DND-41 (cell line): ENCODE measurements at regions not wholly inside any gene's neighbourhood (a gene's known extent, or its start where the extent isn't known, plus 50 kb on each side); places are given as distances from the start of the nearest gene placed in this dataset.

Experiments
- ATAC-seq: fragments of 200-7000 bp; cut with Tn5 transposase; 3 replicates; pipeline ENCODE4 v1.9.1; 2021; ENCODE audit warnings: low read depth; ENCODE audit not compliant: insufficient read depth
- DNase-seq: peaks from one replicate; pipeline ENCODE4 v3.0.0-alpha.2; 2020
- H2AFZ ChIP-seq: 2 replicates; pipeline ENCODE4 v1.6.0; 2012; ENCODE audit warnings: low read depth, low read length
- H3K27ac ChIP-seq: 2 replicates; pipeline ENCODE4 v1.5.1; 2012; ENCODE audit warnings: low read length, inconsistent platforms
- H3K27me3 ChIP-seq: fragments of 200-600 bp; sonication (generic); 2 replicates; pipeline ENCODE4 v1.6.0; 2012; ENCODE audit warnings: low read length, mild to moderate bottlenecking, inconsistent platforms; ENCODE audit not compliant: insufficient read depth, poor library complexity
- H3K36me3 ChIP-seq: 2 replicates; pipeline ENCODE4 v1.5.1; 2012; ENCODE audit warnings: low read length, inconsistent platforms; ENCODE audit not compliant: insufficient read depth
- H3K4me1 ChIP-seq: 2 replicates; pipeline ENCODE4 v1.5.1; 2012; ENCODE audit warnings: mild to moderate bottlenecking, low read length; ENCODE audit not compliant: insufficient read depth
- H3K4me2 ChIP-seq: 2 replicates; pipeline ENCODE4 v1.6.0; 2012; ENCODE audit warnings: mild to moderate bottlenecking, moderate library complexity, low read length, inconsistent platforms; ENCODE audit not compliant: insufficient read depth
- H3K4me3 ChIP-seq, 2 experiments: fragments of 200-600 bp in 1 of 2; shearing (Covaris generic) in 1 of 2; 2 replicates each; pipeline ENCODE4 v1.5.1; 2012 to 2016; ENCODE audit warnings: inconsistent platforms in 2 of 2, low read length in 2 of 2, mild to moderate bottlenecking in 2 of 2, low read depth in 1 of 2, moderate library complexity in 1 of 2
- H3K79me2 ChIP-seq: 2 replicates; pipeline ENCODE4 v1.6.0; 2012; ENCODE audit warnings: low read length, inconsistent platforms; ENCODE audit not compliant: insufficient read depth
- H3K9ac ChIP-seq: 2 replicates; pipeline ENCODE4 v1.6.0; 2012; ENCODE audit warnings: low read depth, mild to moderate bottlenecking, inconsistent platforms, low read length, moderate library complexity
- H3K9me3 ChIP-seq: 2 replicates; pipeline ENCODE4 v1.5.1; 2012; ENCODE audit warnings: low read length, moderate library complexity, mild to moderate bottlenecking, inconsistent platforms; ENCODE audit not compliant: insufficient read depth, severe bottlenecking
- H4K20me1 ChIP-seq: 2 replicates; pipeline ENCODE4 v1.6.0; 2012; ENCODE audit warnings: low read length; ENCODE audit not compliant: insufficient read depth
- CTCF ChIP-seq: IDR thresholded peaks from 2 replicates; pipeline ENCODE4 v1.5.1; 2012; ENCODE audit warnings: borderline replicate concordance, low read length, moderate library complexity, mild to moderate bottlenecking; ENCODE audit not compliant: poor library complexity, severe bottlenecking; ENCODE audit errors: extremely low read depth
- EZH2 ChIP-seq: IDR thresholded peaks from 3 replicates; pipeline ENCODE4 v1.6.1; 2012; ENCODE audit warnings: borderline replicate concordance, low read depth, mild to moderate bottlenecking, moderate library complexity, low read length, inconsistent platforms; ENCODE audit not compliant: severe bottlenecking

DNA sequence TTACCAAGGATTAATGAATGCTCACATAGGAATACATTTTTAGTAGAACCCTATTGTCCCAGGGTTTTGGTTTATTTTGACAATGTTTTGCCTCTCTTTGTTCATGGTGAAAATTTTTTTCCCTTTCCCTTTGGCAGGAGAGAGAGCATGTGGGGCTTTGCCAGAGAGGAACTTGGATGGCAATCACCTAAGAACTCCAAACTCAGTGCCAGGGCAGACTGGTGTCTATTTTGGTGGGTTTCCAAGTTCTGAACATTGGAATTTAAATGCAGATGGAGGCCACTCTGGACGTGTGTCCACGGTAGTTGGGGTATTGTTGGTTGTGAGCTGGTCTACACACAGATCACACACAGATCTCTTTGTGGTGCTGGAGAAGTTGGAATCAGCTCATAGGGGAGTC lies 2091.1 kb upstream of the PIK3C3 start:
- Histone ChIP-seq H4K20me1 (no peaks in the 10 kb centered on the region), H3K27ac (no peak overlapping the region), H3K4me3 (no peak overlapping the region), H3K4me2 (no peak overlapping the region), H3K27me3 (no peaks in the 10 kb centered on the region), H3K79me2 (no peaks in the 10 kb centered on the region), H3K9ac (no peak overlapping the region), H3K4me1 (no peaks in the 10 kb centered on the region), H2AFZ (no peak overlapping the region), H3K36me3 (no peaks in the 10 kb centered on the region), H3K9me3 (no peaks in the 10 kb centered on the region)
- no peak for TF ChIP-seq CTCF
- TF ChIP-seq EZH2 = no peak
- no peak for DNase-seq
- no peak for ATAC-seq

DNA sequence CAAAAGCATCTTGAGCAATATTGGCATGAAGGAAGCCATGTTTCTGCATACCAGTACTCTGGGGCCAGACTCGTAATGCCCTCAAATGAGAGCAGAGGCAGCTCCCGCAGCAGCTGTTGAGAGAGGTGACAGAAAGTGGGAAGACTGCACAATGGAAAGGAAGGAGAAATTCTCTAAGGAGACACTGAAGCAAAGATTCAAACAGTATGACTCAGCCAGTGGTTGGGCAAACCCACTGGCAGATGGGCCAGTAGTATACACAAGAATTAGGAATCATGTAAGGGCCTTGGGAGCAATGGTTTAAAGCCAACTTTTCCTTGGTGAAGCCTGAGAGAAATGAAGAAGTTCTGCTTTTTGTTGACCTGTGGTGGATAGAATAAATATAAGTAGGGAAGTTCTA lies 2092.7 kb upstream of the PIK3C3 start:
- no peaks in the 10 kb centered on the region for H3K4me1 ChIP-seq
- TF ChIP-seq EZH2 (no peak), CTCF (no peak)
- H4K20me1 ChIP-seq = no peaks in the 10 kb centered on the region
- no peak overlapping the region for H2AFZ ChIP-seq
- DNase-seq (no peak), ATAC-seq (no peak)
- H3K9me3 ChIP-seq = no peaks in the 10 kb centered on the region
- no peaks in the 10 kb centered on the region for H3K36me3 ChIP-seq
- H3K4me2 ChIP-seq = no peak overlapping the region
- no peaks in the 10 kb centered on the region for H3K79me2 ChIP-seq
- H3K27ac ChIP-seq = no peak overlapping the region
- H3K9ac ChIP-seq = no peak overlapping the region
- no peak overlapping the region for H3K4me3 ChIP-seq
- H3K27me3 ChIP-seq = no peaks in the 10 kb centered on the region

GRCh38 chr18:39854291-39854690 lies 2100.7 kb upstream of the PIK3C3 start:
- ATAC-seq (no peak), DNase-seq (no peak)
- Histone ChIP-seq H3K9ac (no peak overlapping the region), H3K36me3 (no peaks in the 10 kb centered on the region), H3K4me3 (no peak overlapping the region), H2AFZ (no peak overlapping the region), H3K4me1 (no peaks in the 10 kb centered on the region), H3K27ac (no peak overlapping the region), H3K4me2 (no peak overlapping the region), H3K9me3 (no peaks in the 10 kb centered on the region), H3K27me3 (no peaks in the 10 kb centered on the region), H3K79me2 (no peaks in the 10 kb centered on the region), H4K20me1 (no peaks in the 10 kb centered on the region)
- TF ChIP-seq CTCF = no peak
- no peak for TF ChIP-seq EZH2

DNA sequence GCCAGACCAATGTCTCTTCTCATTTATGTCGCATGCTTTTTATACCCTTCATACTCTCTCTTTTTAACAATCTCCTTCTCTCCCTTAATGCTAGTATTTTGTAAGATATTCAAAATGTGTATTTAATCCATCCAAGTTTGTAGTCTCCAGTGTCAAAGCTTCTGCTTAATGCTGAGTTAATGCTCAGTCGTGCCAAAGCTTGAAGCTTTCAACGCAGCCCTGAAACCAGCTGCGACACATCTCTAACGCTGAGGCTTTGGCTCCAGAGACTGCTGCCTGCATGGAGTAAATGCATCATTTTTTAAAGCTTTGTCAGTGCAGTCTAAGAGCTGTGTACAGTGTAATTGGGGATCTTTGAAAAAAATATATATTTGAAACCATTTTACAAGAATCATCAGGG lies 2108.8 kb upstream of the PIK3C3 start:
- no peak overlapping the region for H3K4me2 ChIP-seq
- H3K36me3 ChIP-seq = no peaks in the 10 kb centered on the region
- no peaks in the 10 kb centered on the region for H4K20me1 ChIP-seq
- no peak for ATAC-seq
- no peaks in the 10 kb centered on the region for H3K79me2 ChIP-seq
- no peak for DNase-seq
- H3K4me3 ChIP-seq = no peak overlapping the region
- TF ChIP-seq CTCF = no peak
- TF ChIP-seq EZH2 = no peak
- no peak overlapping the region for H3K9ac ChIP-seq
- no peak overlapping the region for H2AFZ ChIP-seq
- no peaks in the 10 kb centered on the region for H3K9me3 ChIP-seq
- no peaks in the 10 kb centered on the region for H3K27me3 ChIP-seq
- H3K4me1 ChIP-seq = no peaks in the 10 kb centered on the region
- no peak overlapping the region for H3K27ac ChIP-seq
